SIG-M5 treated with dmso at 0.1 percent for 504 hours (cell line): ENCODE measurements at regions not wholly inside any gene's neighbourhood (a gene's known extent, or its start where the extent isn't known, plus 50 kb on each side); places are given as distances from the start of the nearest gene placed in this dataset.
"Not testable (repeated sequence)": the region's sequence is repeated elsewhere in the genome, so short reads cannot be mapped to it uniquely, and the experiment has no call there.

Experiments
- DNase-seq: peaks from one replicate; lab custom pipeline; 2025; ENCODE audit not compliant: unreplicated experiment; lab: John Stamatoyannopoulos, UW

GRCh38 chr5:124622851-124623250 lies 123.6 kb downstream of the ZNF608 start:
- no peak for DNase-seq

- DNase-seq = no peak
Measured at GRCh38 chr5:124621279-124621678, 125.2 kb downstream of the ZNF608 start.

GRCh38 chr5:124620743-124621142 lies 125.7 kb downstream of the ZNF608 start:
- DNase-seq = no peak

GRCh38 chr5:124619121-124619520 lies 127.3 kb downstream of the ZNF608 start:
- DNase-seq = no peak

GRCh38 chr5:124617787-124618186 lies 128.7 kb downstream of the ZNF608 start:
- DNase-seq = no peak

- DNase-seq = no peak
Measured at GRCh38 chr5:124614836-124615385, 131.5 kb downstream of the ZNF608 start.

GRCh38 chr5:124614105-124614504 lies 132.3 kb downstream of the ZNF608 start:
- no peak for DNase-seq

- DNase-seq = no peak
Measured at GRCh38 chr5:124613273-124613953, 133.0 kb downstream of the ZNF608 start.

- DNase-seq = no peak
Measured at GRCh38 chr5:124612023-124612422, 134.4 kb downstream of the ZNF608 start.

GRCh38 chr5:124611262-124611661 lies 135.2 kb downstream of the ZNF608 start:
- DNase-seq = not testable (repeated sequence)

GRCh38 chr5:124609685-124610084 lies 136.8 kb downstream of the ZNF608 start:
- not testable (repeated sequence) for DNase-seq

GRCh38 chr5:124606543-124606942 lies 139.9 kb downstream of the ZNF608 start:
- no peak for DNase-seq

- DNase-seq = no peak
Measured at GRCh38 chr5:124606093-124606492, 140.3 kb downstream of the ZNF608 start.

- DNase-seq = no peak
Measured at GRCh38 chr5:124605541-124605940, 140.9 kb downstream of the ZNF608 start.

- DNase-seq = no peak
Measured at GRCh38 chr5:124604419-124604818, 142.0 kb downstream of the ZNF608 start.

GRCh38 chr5:124602925-124603650 lies 143.4 kb downstream of the ZNF608 start:
- no peak for DNase-seq

GRCh38 chr5:124599028-124599973 lies 147.1 kb downstream of the ZNF608 start:
- peak; percentile 23 for DNase-seq

GRCh38 chr5:124596595-124597421 lies 149.6 kb downstream of the ZNF608 start:
- peak; percentile 36 for DNase-seq

GRCh38 chr5:124593952-124594351 lies 152.5 kb downstream of the ZNF608 start:
- no peak for DNase-seq

GRCh38 chr5:124592891-124593290 lies 153.5 kb downstream of the ZNF608 start:
- no peak for DNase-seq
